ENCODE measurements at regions not wholly inside any gene's neighbourhood (a gene's known extent, or its start where the extent isn't known, plus 50 kb on each side); places are given as distances from the start of the nearest gene placed in this dataset.

- Mint-ChIP-seq H3K4me1 (peaks cover 15 to 24% (median 19%) of the 10 kb centered on the region in 3 donors), H3K27me3 (no peaks in the 10 kb centered on the region), H3K4me3 (no peak overlapping the region), H3K36me3 (peaks cover 5% of the 10 kb centered on the region), H3K27ac (no peak overlapping the region), H3K9me3 (no peaks in the 10 kb centered on the region)
Observed at GRCh38 chr9:130755377-130756007, 61.9 kb downstream of the EXOSC2 start.

- H3K27ac Mint-ChIP-seq = no peak overlapping the region
- no peaks in the 10 kb centered on the region for H3K9me3 Mint-ChIP-seq
- H3K36me3 Mint-ChIP-seq = peaks cover 5% of the 10 kb centered on the region
- H3K4me1 Mint-ChIP-seq = peaks cover 15 to 24% (median 19%) of the 10 kb centered on the region in 3 donors
- H3K27me3 Mint-ChIP-seq = no peaks in the 10 kb centered on the region
- H3K4me3 Mint-ChIP-seq = no peak overlapping the region
Observed at GRCh38 chr9:130756037-130756436, 62.5 kb downstream of the EXOSC2 start.

- Mint-ChIP-seq H3K27ac (peak overlapping the region in 1 of 3 donors; percentile 50), H3K27me3 (no peaks in the 10 kb centered on the region), H3K4me3 (peak overlapping the region in 1 of 4 donors; percentile 43), H3K36me3 (peaks cover 5% of the 10 kb centered on the region), H3K4me1 (peaks cover 15 to 28% (median 23%) of the 10 kb centered on the region in 3 donors), H3K9me3 (no peaks in the 10 kb centered on the region)
Observed at GRCh38 chr9:130756455-130757152, 63.0 kb downstream of the EXOSC2 start.

- H3K9me3 Mint-ChIP-seq = no peaks in the 10 kb centered on the region
- H3K4me1 Mint-ChIP-seq = peaks cover 17 to 29% (median 24%) of the 10 kb centered on the region in 3 donors
Observed at GRCh38 chr9:130759738-130760137, 66.2 kb downstream of the EXOSC2 start.

GRCh38 chr9:130763331-130764171 lies 70.0 kb downstream of the EXOSC2 start:
- Mint-ChIP-seq H3K27ac (no peak overlapping the region), H3K27me3 (no peaks in the 10 kb centered on the region), H3K36me3 (peaks cover 4% of the 10 kb centered on the region), H3K9me3 (no peaks in the 10 kb centered on the region), H3K4me1 (peaks cover 22 to 40% (median 32%) of the 10 kb centered on the region in 3 donors), H3K4me3 (no peak overlapping the region)

More at GRCh38 chr9:130759738-130760137, 66.2 kb downstream of the EXOSC2 start:
- Mint-ChIP-seq H3K4me3 (no peak overlapping the region), H3K36me3 (peaks cover 5% of the 10 kb centered on the region), H3K27ac (no peak overlapping the region), H3K27me3 (no peaks in the 10 kb centered on the region)

- Mint-ChIP-seq H3K4me3 (peak overlapping the region in 1 of 4 donors; percentile 24), H3K27ac (peak overlapping the region in 1 of 3 donors; percentile 65), H3K9me3 (no peaks in the 10 kb centered on the region), H3K36me3 (peaks cover under 1% of the 10 kb centered on the region), H3K27me3 (no peaks in the 10 kb centered on the region), H3K4me1 (peaks cover 23 to 38% (median 36%) of the 10 kb centered on the region in 3 donors)
Observed at GRCh38 chr9:130765137-130766020, 69.7 kb upstream of the ABL1 start.

- peak overlapping the region in 2 of 3 donors; percentile 63 to 65 for H3K27ac Mint-ChIP-seq
Observed at GRCh38 chr9:130766021-130766926, 68.8 kb upstream of the ABL1 start.

GRCh38 chr9:130766927-130767307 lies 68.1 kb upstream of the ABL1 start:
- no peaks in the 10 kb centered on the region for H3K36me3 Mint-ChIP-seq
- H3K4me1 Mint-ChIP-seq = peaks cover 23 to 37% (median 31%) of the 10 kb centered on the region in 3 donors
- H3K9me3 Mint-ChIP-seq = no peaks in the 10 kb centered on the region
- H3K4me3 Mint-ChIP-seq = no peak overlapping the region
- H3K27ac Mint-ChIP-seq = peak overlapping the region in 1 of 3 donors; percentile 24
- no peaks in the 10 kb centered on the region for H3K27me3 Mint-ChIP-seq

More at GRCh38 chr9:130766021-130766926, 68.8 kb upstream of the ABL1 start:
- peaks cover 23 to 40% (median 34%) of the 10 kb centered on the region in 3 donors for H3K4me1 Mint-ChIP-seq
- H3K27me3 Mint-ChIP-seq = no peaks in the 10 kb centered on the region
- H3K4me3 Mint-ChIP-seq = peak overlapping the region in 1 of 4 donors; percentile 67
- H3K36me3 Mint-ChIP-seq = no peaks in the 10 kb centered on the region
- H3K9me3 Mint-ChIP-seq = no peaks in the 10 kb centered on the region

GRCh38 chr9:130768265-130768664 lies 66.8 kb upstream of the ABL1 start:
- H3K4me3 Mint-ChIP-seq = no peak overlapping the region
- peaks cover 28 to 37% (median 31%) of the 10 kb centered on the region in 3 donors for H3K4me1 Mint-ChIP-seq
- H3K9me3 Mint-ChIP-seq = no peaks in the 10 kb centered on the region
- no peaks in the 10 kb centered on the region for H3K36me3 Mint-ChIP-seq
- H3K27me3 Mint-ChIP-seq = no peaks in the 10 kb centered on the region
- peak overlapping the region in 1 of 3 donors; percentile 54 for H3K27ac Mint-ChIP-seq

- H3K4me3 Mint-ChIP-seq = no peak overlapping the region
- peaks cover 28 to 36% (median 31%) of the 10 kb centered on the region in 3 donors for H3K4me1 Mint-ChIP-seq
- H3K27me3 Mint-ChIP-seq = no peaks in the 10 kb centered on the region
- no peaks in the 10 kb centered on the region for H3K9me3 Mint-ChIP-seq
- no peaks in the 10 kb centered on the region for H3K36me3 Mint-ChIP-seq
- no peak overlapping the region for H3K27ac Mint-ChIP-seq
Observed at GRCh38 chr9:130768891-130769403, 66.1 kb upstream of the ABL1 start.

GRCh38 chr9:130770093-130770492 lies 65.0 kb upstream of the ABL1 start:
- Mint-ChIP-seq H3K9me3 (peaks cover 0 to 3% (median 0%) of the 10 kb centered on the region in 3 donors), H3K36me3 (no peaks in the 10 kb centered on the region), H3K4me1 (peaks cover 24 to 37% (median 29%) of the 10 kb centered on the region in 3 donors), H3K27me3 (no peaks in the 10 kb centered on the region), H3K4me3 (no peak overlapping the region), H3K27ac (peak overlapping the region in 1 of 3 donors; percentile 24)

GRCh38 chr9:130770679-130771442 lies 64.2 kb upstream of the ABL1 start:
- no peak overlapping the region for H3K4me3 Mint-ChIP-seq
- H3K9me3 Mint-ChIP-seq = peaks cover 0 to 3% (median 0%) of the 10 kb centered on the region in 3 donors
- no peak overlapping the region for H3K27ac Mint-ChIP-seq
- H3K36me3 Mint-ChIP-seq = peaks cover 4% of the 10 kb centered on the region
- H3K4me1 Mint-ChIP-seq = peaks cover 21 to 29% (median 25%) of the 10 kb centered on the region in 3 donors
- no peaks in the 10 kb centered on the region for H3K27me3 Mint-ChIP-seq
